Kidney epithelial cell (primary cell): ENCODE measurements at regions not wholly inside any gene's neighbourhood (a gene's known extent, or its start where the extent isn't known, plus 50 kb on each side); places are given as distances from the start of the nearest gene placed in this dataset.

Experiments used
- DNase-seq: peaks from one replicate; pipeline ENCODE4 v3.0.0-alpha.2; 2010; ENCODE audit warnings: low read depth
- H3K27me3 ChIP-seq: 2 replicates; pipeline ENCODE4 v1.6.0; 2011; ENCODE audit warnings: low read length; ENCODE audit not compliant: control insufficient read depth, insufficient read depth
- H3K36me3 ChIP-seq: 2 replicates; pipeline ENCODE4 v1.5.1; 2011; ENCODE audit warnings: low read length; ENCODE audit not compliant: control insufficient read depth, insufficient read depth
- H3K4me3 ChIP-seq: 2 replicates; pipeline ENCODE4 v1.5.1; 2011; ENCODE audit warnings: low read depth, mild to moderate bottlenecking, control low read depth, low read length
- CTCF ChIP-seq: IDR thresholded peaks from 2 replicates; pipeline ENCODE4 v1.5.1; 2011; ENCODE audit warnings: mild to moderate bottlenecking, moderate library complexity, low read length, control low read depth, inconsistent platforms; ENCODE audit not compliant: insufficient read depth, poor library complexity, severe bottlenecking

GRCh38 chr4:136495076-136495475 is 1037.2 kb downstream of the PCDH18 start:
- Histone ChIP-seq H3K27me3 (no peaks in the 10 kb centered on the region), H3K36me3 (no peaks in the 10 kb centered on the region), H3K4me3 (no peak overlapping the region)
- no peak for TF ChIP-seq CTCF
- no peak for DNase-seq

- H3K36me3 ChIP-seq, result no peaks in the 10 kb centered on the region
- no peak overlapping the region for H3K4me3 ChIP-seq
- H3K27me3 ChIP-seq, result no peaks in the 10 kb centered on the region
- no peak for TF ChIP-seq CTCF
- no peak for DNase-seq
Measured at GRCh38 chr4:136489101-136489500, 1043.2 kb downstream of the PCDH18 start.

- no peaks in the 10 kb centered on the region for H3K36me3 ChIP-seq
- peak; percentile 35 for DNase-seq
Measured at GRCh38 chr4:136484996-136485395, 1047.3 kb downstream of the PCDH18 start.

GRCh38 chr4:136476753-136477152 is 1055.5 kb downstream of the PCDH18 start:
- no peaks in the 10 kb centered on the region for H3K27me3 ChIP-seq
- H3K4me3 ChIP-seq, result no peak overlapping the region
- DNase-seq, result no peak
- TF ChIP-seq CTCF, result no peak
- no peaks in the 10 kb centered on the region for H3K36me3 ChIP-seq

More at GRCh38 chr4:136484996-136485395, 1047.3 kb downstream of the PCDH18 start:
- Histone ChIP-seq H3K4me3 (no peak overlapping the region), H3K27me3 (no peaks in the 10 kb centered on the region)
- no peak for TF ChIP-seq CTCF

GRCh38 chr4:136471051-136471450 is 1061.2 kb downstream of the PCDH18 start:
- H3K27me3 ChIP-seq, result no peaks in the 10 kb centered on the region
- TF ChIP-seq CTCF, result no peak
- no peak for DNase-seq
- no peaks in the 10 kb centered on the region for H3K36me3 ChIP-seq
- no peak overlapping the region for H3K4me3 ChIP-seq

GRCh38 chr4:136465691-136466090 is 1066.6 kb downstream of the PCDH18 start:
- H3K27me3 ChIP-seq, result no peaks in the 10 kb centered on the region
- H3K4me3 ChIP-seq, result no peak overlapping the region
- no peak for DNase-seq
- no peaks in the 10 kb centered on the region for H3K36me3 ChIP-seq
- TF ChIP-seq CTCF, result no peak
